GM18858 (cell line): ENCODE measurements at regions not wholly inside any gene's neighbourhood (a gene's known extent, or its start where the extent isn't known, plus 50 kb on each side); places are given as distances from the start of the nearest gene placed in this dataset.
"Not testable (repeated sequence)": the region's sequence is repeated elsewhere in the genome, so short reads cannot be mapped to it uniquely, and the experiment has no call there.

ENCODE experiments used
- ATAC-seq: cut with Tn5 transposase; IDR thresholded peaks from one replicate; pipeline ENCODE4 v1.9.1; 2021; ENCODE audit not compliant: unreplicated experiment

DNA sequence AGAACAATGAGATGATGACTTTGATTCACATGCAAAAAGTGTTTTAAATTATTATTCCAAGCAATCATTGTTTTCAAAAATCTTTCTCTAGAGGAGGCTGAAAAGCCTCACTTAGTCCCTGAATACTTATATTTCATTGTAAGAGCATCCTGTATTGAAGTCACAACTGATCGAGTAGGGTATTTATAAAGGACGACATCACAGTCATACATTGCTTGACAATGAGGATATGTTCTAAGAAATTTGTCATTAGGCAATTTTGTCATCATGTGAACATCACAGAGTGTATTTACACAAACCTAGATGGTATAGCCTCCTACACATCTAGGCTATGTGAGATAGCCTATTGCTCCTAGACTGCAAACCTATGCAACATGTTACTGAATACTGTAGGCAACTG, 510.4 kb upstream of the RGMB start:
- no peak for ATAC-seq

DNA sequence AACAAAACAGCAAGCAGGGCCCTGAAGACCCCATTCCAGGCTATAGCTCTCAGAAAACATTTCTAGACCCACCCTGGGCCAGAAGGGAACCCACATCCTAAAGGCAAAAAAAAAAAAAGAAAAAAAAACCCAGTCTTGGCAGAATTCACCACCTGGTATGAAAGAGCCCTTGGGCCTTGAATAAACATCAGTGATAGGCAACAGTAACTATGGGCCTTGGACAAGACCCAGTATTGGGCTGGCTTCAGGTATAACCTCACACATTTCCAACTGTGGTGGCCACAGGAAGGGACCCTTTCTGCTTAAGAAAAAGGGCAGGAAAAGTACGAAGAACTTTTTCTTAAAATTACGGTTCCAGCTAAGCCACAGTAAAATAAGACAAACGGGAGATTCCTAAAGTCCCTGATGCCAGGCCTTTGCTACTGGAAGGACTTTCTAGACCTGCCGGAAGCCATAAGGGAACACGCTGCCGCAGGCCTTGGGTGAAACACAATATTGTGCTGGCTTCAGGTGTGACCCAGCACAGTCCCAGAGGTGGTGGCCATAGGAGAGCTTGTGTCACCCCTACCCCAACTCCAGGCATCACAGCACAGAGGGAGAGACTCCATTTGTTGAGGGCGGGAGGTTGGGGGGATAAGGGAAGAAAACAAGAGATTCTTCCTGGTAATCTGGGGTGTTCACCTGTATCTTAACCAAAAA, 505.2 kb upstream of the RGMB start:
- ATAC-seq: no peak

DNA sequence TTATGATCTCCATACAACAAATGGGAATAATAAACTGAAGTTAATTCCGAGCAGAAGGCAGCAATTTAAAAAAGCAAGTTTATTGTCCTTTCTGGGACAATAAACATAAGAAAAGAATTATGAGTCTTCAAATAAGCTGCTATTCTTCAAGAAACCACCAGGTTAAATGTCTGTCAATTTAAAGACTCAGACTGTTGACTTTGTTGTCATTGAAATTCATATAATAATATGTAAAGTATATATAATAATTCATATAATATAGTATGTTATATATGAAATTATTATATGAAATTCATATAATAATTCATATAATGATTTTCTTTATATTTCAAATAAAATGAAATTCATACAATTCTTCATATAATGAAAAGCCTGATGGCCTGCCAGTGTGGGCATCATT, 497.5 kb upstream of the RGMB start:
- no peak for ATAC-seq

DNA sequence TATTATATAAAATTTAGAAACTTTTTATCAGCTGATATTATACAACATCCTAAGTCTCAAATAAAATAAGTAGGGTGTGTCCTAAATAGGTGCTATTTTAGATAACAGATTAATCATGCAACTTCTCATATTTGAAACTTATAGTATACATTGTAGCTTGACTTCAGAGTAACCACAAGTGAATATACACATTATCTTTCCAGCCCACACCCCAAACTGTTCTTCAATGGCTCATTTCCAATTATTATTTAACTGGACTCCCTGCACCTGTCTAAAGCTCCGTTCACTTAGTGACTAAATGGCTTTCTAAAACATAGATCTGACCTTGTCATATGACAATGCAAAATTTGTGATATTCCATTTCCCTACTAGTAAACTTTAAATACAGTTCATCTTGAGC, 490.9 kb upstream of the RGMB start:
- no peak for ATAC-seq

DNA sequence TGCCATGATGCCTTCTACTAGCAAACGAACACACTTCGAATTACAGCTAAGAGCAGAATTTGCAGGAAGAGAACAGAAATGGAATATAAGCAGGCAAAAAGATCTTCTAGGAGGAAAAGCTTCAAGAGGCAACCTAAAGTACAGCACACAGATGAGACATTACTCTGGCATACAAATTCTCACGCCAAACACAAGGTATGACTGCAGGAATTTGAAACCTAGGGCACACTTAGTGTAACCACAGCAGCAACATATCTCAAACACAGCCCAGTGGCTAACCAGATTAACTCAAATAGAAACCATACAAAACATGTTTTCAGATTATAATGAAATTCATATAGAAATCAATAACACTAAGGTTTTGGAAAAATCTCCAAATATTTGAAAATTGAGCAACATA, 481.0 kb upstream of the RGMB start:
- no peak for ATAC-seq

DNA sequence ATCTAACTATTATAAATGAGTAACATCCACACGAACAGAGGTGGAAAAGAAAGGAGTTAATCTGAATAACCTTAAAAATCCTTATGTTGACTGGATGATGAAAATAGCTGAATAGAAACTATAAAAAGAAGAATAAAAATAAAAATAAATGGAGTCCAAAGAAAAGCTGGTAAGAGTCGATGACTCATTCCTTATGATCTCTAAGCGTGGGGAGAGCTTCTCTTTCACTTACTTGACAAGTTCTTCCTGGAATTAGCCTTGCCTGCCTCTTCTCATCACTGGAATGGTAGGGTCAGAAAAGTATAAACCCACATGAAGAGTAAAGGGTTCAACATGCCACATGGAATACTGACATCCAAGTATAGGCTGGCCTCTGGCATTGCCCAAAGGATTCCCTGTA, 477.0 kb upstream of the RGMB start:
- no peak for ATAC-seq

DNA sequence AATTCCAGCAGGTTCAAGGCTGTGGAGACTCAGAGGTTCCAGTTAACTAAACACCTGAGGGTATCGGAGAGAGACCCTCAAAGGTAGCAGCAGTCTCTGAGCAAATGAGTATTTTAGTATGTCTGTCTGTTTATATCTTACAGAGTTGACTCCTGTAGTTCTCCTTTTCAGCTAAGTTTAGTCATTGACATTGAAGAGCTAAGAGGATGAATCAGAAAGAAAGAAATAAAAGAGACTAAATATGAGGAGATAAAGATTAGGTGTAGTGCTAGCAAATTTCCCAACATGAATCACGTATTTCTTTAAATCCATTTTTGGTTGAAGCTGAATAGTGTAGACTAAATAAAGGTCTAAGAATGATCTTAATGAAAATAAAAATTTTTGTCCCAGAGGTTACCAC, 474.0 kb upstream of the RGMB start:
- no peak for ATAC-seq

DNA sequence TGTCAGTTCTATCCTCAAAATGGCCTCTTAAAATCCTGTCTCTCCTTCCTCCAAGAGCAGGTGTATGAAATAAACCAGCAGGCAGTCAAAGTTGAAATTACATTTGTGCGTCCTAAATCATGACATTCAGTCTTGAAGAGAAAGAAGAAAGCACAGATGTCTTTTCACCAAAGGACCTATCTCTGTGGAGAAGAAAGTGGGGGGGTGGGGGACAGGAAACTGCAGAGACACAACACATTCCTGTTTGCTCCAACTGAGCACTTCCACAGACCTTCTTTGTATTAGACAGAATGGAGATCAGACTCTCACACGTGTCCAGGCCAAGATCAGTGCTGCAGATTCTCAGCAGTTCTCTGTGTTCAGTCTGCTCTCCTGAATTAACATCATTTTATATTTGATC, 471.9 kb upstream of the RGMB start:
- ATAC-seq: no peak

DNA sequence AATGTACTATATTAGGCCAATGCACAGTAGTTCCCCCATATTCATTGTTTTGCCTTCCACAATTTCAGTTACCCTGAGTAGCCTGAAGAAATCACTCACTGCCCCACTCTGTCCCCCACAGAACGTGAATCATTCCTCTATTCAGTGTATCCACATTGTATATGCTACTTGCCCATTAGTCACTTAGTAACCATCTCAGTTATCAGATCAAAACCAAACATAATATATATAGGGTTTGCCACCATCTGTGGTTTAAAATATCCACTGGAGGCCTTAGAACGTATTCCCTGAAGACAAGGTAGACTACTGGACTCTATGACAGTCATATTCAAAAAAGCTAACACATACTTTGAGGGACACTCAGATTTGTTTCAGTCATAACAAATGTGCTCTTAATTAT, 465.7 kb upstream of the RGMB start:
- ATAC-seq: no peak

DNA sequence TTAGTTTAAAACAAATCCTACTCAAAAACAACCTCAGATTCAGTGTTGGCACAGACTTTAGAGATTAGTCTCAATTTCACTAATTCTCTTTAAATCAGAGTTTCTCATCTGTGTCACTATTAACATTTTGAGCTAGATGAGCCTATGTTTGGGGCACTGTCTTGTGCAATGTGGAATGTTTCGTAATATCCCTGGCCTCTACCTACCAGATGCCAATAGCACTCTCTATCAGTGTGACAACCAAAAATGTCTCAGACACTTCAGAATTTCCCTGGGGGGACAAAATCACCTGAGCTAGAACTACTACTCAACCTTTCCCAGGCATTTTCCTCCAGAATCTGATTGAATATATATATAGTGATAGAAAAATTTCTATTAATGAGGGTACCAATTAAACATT, 465.2 kb upstream of the RGMB start:
- no peak for ATAC-seq

DNA sequence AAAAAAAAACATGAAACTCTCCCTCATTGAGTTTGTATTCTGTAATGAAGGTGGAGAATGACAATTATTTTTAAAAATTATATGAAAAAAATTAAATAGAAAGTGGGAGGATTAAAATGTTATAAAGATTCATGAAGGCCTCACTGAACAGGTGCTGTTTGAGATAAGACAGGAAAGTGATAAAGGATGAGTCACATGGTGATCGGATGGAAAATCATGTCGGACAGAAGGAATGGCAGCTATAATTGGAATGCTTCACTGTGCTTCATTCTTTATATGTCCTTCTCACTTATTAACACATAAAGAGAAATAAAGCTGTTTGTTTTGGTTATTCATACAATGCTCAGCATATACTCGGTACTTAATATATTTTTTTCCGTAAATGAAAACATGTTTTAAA, 464.5 kb upstream of the RGMB start:
- ATAC-seq: no peak

DNA sequence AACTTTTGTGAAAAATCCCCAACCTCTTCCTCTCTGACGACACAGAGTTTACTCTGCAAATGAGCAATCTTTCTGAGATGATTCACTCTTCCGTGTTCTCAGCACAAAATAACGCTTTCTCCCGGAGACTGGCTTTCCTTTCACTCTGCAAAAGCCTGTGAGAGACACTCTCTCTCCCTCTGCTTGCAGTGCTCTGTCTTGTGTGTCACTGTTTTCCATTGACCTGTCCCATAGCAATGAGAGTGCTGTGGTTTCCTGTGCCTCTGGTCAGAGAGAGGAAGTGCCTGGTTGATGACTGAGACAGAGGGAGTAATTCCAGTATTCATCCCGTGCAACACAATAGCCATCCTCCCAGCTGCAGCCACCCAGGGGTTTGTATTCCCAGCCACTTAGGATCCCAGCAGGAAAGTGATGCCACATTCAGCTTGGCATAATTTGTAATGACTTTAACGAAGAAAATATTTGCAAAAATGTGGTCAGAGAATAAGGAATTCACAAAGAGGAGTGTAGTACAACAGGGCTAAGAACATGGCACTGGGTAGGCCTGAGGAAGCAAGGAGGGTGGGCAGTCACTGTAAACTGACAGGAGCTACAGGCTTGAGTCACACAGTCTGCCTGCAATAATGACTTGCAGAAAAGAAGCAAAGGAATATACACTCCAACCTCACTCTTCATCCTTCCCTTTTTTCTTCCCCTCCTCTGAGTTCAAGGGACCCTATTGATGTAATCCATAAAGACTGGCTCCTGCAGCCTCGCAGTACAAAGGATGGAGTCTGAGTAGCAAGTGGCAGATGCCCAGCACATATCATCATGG, 463.5 kb upstream of the RGMB start:
- peak; percentile 75 for ATAC-seq

DNA sequence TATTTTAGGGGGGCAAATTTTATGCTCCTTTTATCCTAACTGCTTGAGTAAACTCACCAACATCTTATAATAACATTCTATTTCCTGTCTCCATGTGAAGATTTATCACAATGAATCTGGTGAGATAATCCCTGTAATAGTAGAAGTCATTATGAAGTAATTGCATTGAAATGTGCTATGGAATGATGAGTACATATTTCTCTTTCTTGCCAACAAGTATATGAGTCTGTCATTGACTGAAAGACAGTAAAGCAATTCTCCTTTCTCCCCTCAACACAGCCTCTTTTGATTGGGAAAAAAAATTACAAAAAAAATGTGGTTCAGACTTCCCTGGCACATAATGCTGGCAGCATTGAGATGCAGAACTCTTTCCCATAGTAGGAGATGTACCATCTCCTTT, 459.2 kb upstream of the RGMB start:
- no peak for ATAC-seq

DNA sequence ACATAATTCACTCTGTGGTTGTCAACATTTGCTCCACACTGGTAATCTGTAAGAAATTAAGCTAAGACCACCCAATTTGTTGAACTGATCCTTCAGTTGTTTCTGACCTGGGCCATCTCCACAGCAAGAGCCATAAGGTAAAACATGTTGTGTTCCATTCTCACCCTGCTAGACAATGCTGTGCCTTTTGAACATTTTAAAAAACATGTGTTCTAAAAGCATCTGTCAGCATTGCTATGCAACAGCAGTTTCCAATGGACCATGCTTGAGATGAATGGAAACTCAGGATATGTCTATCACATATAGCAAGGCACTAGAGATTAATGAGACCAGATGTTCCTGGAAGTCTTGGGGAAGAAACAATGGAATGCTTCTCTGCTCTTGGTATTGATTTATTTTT, 455.1 kb upstream of the RGMB start:
- no peak for ATAC-seq

DNA sequence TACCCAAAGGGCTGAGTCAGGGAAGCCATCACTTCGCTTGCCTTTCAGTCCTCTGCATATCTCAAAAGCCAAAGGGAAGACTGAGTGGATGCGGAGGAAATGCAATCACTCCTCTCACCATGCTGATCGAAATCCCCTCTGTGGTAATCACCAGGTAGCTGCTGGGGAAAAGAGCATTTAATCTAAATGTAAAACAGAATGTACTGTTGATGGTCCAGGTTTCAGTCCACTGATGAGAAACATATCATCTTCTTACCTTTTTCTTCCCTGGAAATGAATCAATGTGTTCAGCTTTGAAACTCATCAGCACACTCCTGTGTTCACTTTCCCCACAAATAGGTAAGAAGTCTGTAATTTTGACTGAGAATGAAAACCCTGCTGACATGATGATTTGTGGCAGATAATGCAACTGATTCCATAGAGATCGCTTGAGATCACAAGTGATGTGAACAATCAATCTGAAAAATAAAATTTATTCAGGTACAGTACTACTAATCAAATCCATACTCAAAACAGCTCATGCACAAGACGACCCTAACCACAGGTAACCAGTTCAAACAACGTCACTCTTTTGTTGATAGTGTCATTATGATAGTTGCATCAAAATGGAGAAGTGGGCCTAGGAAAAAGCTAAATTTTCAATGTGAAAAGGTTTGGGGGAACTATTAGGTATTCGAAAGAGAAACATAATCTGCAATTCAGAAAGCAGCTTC, 454.0 kb upstream of the RGMB start:
- ATAC-seq: no peak

DNA sequence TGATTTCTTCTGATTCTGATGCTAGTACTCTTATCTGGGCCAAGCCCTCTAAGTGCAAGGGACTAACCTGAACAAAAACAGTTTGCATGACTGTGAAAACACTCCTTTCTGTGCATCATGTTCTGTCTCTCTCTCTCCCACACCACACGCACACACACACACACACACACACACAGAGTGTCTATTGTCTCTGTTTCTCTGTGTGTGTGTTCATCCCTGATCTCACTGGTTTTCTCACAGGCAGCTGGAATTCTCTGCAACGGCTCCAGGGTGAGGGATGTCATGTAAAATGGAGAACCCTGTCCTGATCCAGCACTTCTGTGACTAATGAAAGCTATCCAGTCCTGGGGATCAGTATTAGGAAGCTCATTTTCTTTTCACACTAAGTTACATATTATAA, 453.1 kb upstream of the RGMB start:
- ATAC-seq: no peak

DNA sequence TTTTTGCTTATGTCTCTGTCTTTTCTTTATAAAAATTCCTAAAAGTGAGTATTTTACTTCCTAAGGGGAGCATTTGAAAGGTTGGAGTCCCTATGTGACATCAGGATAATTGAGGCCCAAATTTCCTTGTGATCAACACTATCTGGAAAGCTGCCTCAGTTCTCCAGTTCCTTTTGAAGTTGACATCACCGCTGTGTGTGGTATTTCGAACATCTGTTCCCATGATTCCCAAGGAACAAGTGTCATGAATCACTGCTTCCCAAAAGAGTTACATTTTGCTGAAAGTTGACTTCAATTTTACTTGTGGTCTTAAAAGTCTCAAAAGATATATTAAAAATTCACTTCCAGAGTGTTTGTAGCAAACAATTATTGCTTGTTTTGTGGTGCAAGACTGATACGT, 452.1 kb upstream of the RGMB start:
- ATAC-seq: no peak

DNA sequence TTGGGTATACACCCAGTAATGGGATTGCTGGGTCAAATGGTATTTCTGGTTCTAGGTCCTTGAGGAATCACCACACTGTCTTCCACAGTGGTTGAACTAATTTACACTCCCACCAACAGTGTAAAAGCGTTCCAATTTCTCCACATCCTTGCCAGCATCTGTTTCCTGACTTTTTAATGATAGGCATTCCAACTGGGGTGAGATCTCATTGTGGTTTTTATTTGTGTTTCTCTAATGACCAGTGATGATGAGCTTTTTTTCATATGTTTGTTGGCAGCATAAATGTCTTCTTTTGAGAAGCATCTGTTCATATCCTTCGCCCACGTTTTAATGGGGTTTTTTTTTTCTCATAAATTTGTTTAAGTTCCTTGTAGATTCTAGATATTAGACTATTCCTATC, 448.3 kb upstream of the RGMB start:
- not testable (repeated sequence) for ATAC-seq

DNA sequence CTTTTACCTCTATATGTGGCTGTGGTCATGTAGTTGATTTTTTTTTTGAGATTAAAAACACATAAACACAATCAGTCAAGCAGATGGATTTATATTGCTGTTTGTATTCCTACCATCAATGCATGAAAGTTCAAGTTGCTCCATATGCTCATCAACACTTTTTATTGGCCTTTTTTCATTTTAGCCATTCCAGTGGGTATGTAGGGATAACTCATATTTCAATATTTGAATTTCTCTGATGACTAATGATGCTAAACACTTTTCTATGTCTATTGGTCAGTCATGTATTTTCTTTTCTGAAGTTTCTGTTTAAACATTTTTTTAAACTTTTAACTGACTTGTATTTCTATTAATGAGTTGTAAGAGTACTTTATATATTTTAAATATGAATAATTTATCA, 445.4 kb upstream of the RGMB start:
- no peak for ATAC-seq

DNA sequence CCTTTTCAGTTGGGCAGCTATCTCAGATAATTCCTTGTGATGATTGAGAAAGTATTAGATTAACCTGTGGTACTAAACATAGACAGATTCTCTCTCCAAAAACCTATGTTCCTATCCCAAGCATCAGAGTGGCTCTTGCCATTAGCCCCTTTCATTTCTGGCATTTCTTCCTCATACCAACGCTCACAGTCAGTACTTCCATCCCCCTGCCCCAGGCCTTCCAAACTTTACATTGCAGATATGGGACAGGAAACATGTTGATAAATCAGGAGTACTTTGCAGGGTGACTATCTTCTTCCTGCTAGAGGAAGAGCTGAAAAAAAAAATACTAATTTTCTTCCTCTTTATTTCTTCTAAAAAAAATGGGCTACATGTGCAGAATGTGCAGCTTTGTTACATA, 442.6 kb upstream of the RGMB start:
- no peak for ATAC-seq

DNA sequence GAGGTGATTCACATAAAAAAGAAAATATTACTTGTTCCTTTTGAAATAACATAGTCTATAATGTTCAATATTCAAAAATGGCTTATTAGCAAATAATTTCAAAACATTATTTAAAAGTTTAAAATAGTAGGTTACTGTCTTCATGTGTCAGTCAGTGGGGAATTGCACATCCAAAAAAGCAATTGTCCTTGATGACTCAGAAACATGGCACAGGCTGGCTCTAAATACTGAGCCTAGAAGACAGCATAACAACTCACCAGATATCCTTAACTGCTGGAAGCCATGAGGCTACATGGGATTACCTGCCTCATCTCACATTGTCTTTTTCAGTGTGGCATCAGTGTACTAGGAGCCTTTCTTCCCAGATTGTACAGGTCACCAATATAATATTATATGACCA, 439.5 kb upstream of the RGMB start:
- ATAC-seq: no peak

DNA sequence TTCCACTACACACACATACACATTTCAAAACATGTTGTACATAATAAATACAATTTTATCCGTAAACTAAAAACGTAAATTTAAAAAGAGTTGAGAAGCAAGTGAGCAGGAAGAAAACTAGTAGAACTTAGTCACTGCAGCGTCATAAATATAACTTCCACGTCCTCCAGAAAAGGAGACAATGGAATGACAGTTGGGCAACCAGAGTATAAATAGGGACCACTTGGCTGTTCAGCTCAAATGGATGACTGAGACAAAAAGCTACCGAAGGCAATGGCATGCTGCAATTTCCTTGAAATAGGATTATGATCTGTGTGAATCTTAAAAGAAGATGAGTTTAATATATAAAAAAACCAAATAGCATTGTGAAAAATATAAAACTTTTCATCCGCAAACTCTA, 438.5 kb upstream of the RGMB start:
- ATAC-seq: no peak
